Retinal pigment epithelial cell (primary cell): ENCODE measurements at regions not wholly inside any gene's neighbourhood (a gene's known extent, or its start where the extent isn't known, plus 50 kb on each side); places are given as distances from the start of the nearest gene placed in this dataset.

Experiments used
- DNase-seq: peaks from one replicate; pipeline ENCODE4 v3.0.0-alpha.2; 2010; ENCODE audit warnings: low read depth
- H3K4me3 ChIP-seq: 2 replicates; pipeline ENCODE4 v1.5.1; 2011; ENCODE audit warnings: mild to moderate bottlenecking, low read length, control low read depth, moderate library complexity
- TF ChIP-seq, protein P1 (sequence below): conservative IDR thresholded peaks from 2 replicates; pipeline ENCODE4 v1.5.1; 2011; ENCODE audit warnings: low read depth, low read length, control low read depth, inconsistent platforms

DNA sequence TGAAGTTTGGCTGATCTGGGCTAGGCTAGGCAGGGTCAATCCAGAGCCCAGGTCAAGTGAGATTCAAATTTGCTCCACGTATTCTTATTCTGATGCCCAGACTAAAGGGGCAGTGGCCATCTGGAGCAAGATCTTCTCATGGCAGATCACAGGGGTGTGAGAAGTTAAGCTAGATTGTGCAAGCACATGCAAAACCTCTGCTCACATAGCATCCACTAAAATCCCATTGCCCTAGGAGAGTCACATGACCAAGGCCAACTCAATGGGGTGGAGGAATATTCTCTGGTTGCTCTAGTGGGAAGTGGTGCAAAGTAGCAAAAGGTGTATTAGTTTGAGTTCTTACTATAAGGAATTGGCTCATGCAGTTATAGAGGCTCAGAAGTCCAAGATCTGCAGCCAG is 318.4 kb upstream of the ASIC2 start:
- TF ChIP-seq, protein P1, sequence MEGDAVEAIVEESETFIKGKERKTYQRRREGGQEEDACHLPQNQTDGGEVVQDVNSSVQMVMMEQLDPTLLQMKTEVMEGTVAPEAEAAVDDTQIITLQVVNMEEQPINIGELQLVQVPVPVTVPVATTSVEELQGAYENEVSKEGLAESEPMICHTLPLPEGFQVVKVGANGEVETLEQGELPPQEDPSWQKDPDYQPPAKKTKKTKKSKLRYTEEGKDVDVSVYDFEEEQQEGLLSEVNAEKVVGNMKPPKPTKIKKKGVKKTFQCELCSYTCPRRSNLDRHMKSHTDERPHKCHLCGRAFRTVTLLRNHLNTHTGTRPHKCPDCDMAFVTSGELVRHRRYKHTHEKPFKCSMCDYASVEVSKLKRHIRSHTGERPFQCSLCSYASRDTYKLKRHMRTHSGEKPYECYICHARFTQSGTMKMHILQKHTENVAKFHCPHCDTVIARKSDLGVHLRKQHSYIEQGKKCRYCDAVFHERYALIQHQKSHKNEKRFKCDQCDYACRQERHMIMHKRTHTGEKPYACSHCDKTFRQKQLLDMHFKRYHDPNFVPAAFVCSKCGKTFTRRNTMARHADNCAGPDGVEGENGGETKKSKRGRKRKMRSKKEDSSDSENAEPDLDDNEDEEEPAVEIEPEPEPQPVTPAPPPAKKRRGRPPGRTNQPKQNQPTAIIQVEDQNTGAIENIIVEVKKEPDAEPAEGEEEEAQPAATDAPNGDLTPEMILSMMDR: no peak
- DNase-seq: no peak

DNA sequence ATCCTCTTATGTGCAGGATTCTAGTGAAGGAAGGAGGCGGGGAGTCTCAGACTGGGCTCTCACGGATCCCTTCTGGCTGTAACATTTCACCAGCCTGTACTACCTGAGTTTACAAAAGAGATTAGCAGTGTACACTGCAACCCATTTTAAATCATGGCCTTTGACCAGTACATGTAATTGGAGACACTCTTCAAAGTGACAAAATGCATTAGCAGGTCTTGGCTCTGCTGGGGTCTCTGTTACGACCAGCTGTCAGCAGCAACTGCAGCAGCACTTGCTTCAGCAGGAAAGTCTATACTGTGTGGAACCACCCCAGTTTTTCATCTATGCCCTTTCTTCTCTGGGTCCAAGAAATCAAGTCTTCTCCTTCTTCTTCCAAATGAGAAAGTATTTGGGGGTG is 322.8 kb upstream of the ASIC2 start:
- TF ChIP-seq, protein P1: no peak
- DNase-seq: no peak
- H3K4me3 ChIP-seq: no peak overlapping the region

More for the DNA sequence above, 318.4 kb upstream of the ASIC2 start:
- no peak overlapping the region for H3K4me3 ChIP-seq

- H3K4me3 ChIP-seq: no peak overlapping the region
- TF ChIP-seq, protein P1: no peak
- DNase-seq: no peak
Measured at GRCh38 chr17:33623841-33624240, 330.7 kb upstream of the ASIC2 start.

DNA sequence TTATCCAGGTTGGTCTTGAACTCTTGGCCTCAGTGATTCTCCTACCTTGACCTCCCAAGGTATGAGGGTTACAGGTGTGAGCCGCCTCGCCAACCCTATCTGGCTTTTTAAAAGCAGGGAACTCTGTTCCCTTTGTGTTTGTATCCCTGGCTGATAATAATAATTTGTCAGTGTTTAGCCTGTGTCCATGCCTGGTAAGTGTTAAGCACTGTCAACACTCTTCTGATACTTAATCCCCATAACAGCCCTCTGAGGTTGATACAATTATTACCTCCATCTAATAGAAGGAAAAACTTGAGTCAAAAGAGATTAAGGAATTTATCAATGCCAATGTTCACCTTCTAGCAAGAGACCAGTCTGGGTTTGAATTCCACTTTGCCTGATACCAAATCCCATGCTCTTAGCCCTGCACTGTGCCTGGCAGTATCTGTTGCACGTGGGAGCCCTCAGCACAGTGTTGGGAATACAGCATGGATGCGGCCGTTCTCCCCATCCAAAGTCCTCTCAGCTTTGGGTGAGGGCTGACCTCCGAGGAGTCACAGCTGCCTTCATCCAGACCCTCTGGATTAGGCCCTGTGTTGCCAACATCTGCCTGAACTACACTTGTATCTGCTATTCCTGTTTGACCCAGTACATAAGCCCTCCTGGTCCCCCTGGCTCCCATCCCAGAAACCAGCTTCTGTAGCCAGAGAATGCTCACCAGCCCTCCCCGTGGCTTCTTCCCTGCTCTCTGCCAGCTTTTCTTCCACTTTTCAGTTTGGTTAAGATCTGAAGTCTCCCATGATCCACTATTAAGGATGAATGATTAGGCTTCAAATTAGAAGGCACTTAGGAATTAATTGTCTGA is 335.6 kb upstream of the ASIC2 start:
- TF ChIP-seq, protein P1: no peak
- no peak for DNase-seq
- no peak overlapping the region for H3K4me3 ChIP-seq

- TF ChIP-seq, protein P1: no peak
- H3K4me3 ChIP-seq: no peak overlapping the region
- no peak for DNase-seq
Measured at GRCh38 chr17:33633446-33633845, 340.4 kb upstream of the ASIC2 start.

DNA sequence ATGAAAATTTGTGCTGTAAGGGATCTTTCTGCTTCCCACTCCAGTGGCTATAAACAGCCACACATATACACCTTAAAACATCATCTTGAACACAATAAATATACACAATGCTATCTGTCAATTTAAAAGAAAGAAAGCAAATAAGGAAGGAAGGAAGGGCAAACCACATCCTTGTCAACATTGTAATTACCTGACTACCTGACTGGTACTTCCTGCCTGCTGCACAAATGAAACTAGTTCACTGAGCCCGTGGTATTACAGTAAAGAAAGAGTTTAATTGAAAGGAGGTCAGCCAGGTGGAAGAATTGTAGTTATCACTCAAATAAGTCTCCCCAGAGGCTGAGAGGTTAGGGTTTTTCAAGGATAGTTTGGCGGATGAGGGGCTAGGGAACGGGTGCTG is 344.4 kb upstream of the ASIC2 start:
- H3K4me3 ChIP-seq: no peak overlapping the region
- no peak for DNase-seq
- TF ChIP-seq, protein P1: no peak
